ENCODE measurements at regions not wholly inside any gene's neighbourhood (a gene's known extent, or its start where the extent isn't known, plus 50 kb on each side); places are given as distances from the start of the nearest gene placed in this dataset.

GRCh38 chr3:66762916-66763693 lies 235.0 kb upstream of the KBTBD8 start:
- TF ChIP-seq POLR2A (IDR thresholded peaks at IDR 0.05; ENCODE audit: low read depth, low read length) = no peak
- TF ChIP-seq, protein P1, sequence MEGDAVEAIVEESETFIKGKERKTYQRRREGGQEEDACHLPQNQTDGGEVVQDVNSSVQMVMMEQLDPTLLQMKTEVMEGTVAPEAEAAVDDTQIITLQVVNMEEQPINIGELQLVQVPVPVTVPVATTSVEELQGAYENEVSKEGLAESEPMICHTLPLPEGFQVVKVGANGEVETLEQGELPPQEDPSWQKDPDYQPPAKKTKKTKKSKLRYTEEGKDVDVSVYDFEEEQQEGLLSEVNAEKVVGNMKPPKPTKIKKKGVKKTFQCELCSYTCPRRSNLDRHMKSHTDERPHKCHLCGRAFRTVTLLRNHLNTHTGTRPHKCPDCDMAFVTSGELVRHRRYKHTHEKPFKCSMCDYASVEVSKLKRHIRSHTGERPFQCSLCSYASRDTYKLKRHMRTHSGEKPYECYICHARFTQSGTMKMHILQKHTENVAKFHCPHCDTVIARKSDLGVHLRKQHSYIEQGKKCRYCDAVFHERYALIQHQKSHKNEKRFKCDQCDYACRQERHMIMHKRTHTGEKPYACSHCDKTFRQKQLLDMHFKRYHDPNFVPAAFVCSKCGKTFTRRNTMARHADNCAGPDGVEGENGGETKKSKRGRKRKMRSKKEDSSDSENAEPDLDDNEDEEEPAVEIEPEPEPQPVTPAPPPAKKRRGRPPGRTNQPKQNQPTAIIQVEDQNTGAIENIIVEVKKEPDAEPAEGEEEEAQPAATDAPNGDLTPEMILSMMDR (IDR thresholded peaks at IDR 0.05; ENCODE audit: extremely low read depth in 1 of 2, insufficient read depth in 1 of 2, low read depth in 1 of 2, low read length in 2 of 2) = no peak
- no peak for TF ChIP-seq EZH2 (IDR thresholded peaks at IDR 0.05; ENCODE audit: borderline replicate concordance, low read depth, low read length, severe bottlenecking)
- TF ChIP-seq FOS (IDR thresholded peaks at IDR 0.05; ENCODE audit: borderline replicate concordance, insufficient read depth, low read length) = no peak
- no peak for TF ChIP-seq POLR2AphosphoS5 (IDR thresholded peaks at IDR 0.05; ENCODE audit: insufficient read depth, low read depth, low read length)
- no peak for TF ChIP-seq MYC (IDR thresholded peaks at IDR 0.05; ENCODE audit: low read depth, low read length)
- TF ChIP-seq, protein P2, sequence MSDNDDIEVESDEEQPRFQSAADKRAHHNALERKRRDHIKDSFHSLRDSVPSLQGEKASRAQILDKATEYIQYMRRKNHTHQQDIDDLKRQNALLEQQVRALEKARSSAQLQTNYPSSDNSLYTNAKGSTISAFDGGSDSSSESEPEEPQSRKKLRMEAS (IDR thresholded peaks at IDR 0.05; ENCODE audit: insufficient read depth, insufficient read length) = no peak
- TF ChIP-seq JUN (IDR thresholded peaks at IDR 0.05; ENCODE audit: borderline replicate concordance, insufficient read depth, insufficient read length, low read depth) = no peak

Data from endothelial cell of umbilical vein (primary cell).